ENCODE measurements at regions not wholly inside any gene's neighbourhood (a gene's known extent, or its start where the extent isn't known, plus 50 kb on each side); places are given as distances from the start of the nearest gene placed in this dataset.
A peak's percentile ranks its signal among the peaks of the same experiment; 100 is the strongest.

DNA sequence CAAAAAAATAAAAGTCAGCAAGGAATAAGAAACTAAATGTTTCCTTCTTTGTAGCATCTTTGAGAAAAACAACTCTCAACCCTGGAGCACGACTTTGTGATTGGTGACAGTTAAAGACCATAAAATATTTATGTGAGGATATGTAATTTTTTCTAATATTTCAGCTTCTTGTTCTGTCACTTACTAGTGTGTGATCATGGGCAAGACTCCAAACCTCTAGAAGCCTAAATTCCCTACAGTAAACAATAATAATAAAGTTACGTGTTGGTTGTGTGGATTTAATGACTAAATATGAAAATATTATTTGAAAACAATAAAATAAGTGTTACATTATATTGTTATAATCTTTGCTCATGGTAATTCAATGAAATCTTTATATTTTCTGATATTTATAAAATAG is 735.6 kb upstream of the MARCKS start:
- no peak for DNase-seq (ENCODE audit: low read depth, low spot score)
- no TSS peak for BruUV-seq (replicated peaks)
- no peaks in the 10 kb centered on the region for H3K9me3 ChIP-seq (ENCODE audit: control insufficient read depth in 1 of 2, insufficient read depth in 1 of 2, low read depth in 1 of 2, low read length in 2 of 2)
- no peak overlapping the region for H3K9ac ChIP-seq (ENCODE audit: low read length)
- H3K36me3 ChIP-seq (ENCODE audit: control insufficient read depth in 1 of 2, insufficient read depth in 2 of 2, low read length in 2 of 2): no peaks in the 10 kb centered on the region
- ATAC-seq: no peak
- H3K4me1 ChIP-seq (ENCODE audit: control insufficient read depth in 1 of 2, insufficient read depth in 2 of 2, low read length in 2 of 2): peaks cover 17 to 32% of the 10 kb centered on the region in 2 experiments; a peak in 3 of 4 replicates
- H3K4me2 ChIP-seq (ENCODE audit: low read length): peak overlapping the region; percentile 45; the same call in 1 of the 2 replicates
- no peak overlapping the region for H3K4me3 ChIP-seq (replicated peaks in 1 of 2; ENCODE audit: low read depth in 1 of 2, low read length in 2 of 2)
- RAD21 ChIA-PET (ENCODE audit: low non-redundant PET in 1 of 2, low total read pairs in 2 of 2, uncharacterized antibody in 2 of 2, unreplicated experiment in 2 of 2): no interaction called here
- peak overlapping the region; percentile 47 for H2AFZ ChIP-seq (ENCODE audit: low read depth, low read length, poor library complexity, severe bottlenecking)
- TF ChIP-seq SIN3A (IDR thresholded peaks at IDR 0.05; ENCODE audit: low read depth): no peak
- no peak for TF ChIP-seq POLR2A (IDR thresholded peaks at IDR 0.05; ENCODE audit: borderline replicate concordance, extremely low read depth, insufficient read depth, insufficient read length)
- no peak for TF ChIP-seq SRF (IDR thresholded peaks at IDR 0.05; ENCODE audit: low read depth)
- TF ChIP-seq, protein P1, sequence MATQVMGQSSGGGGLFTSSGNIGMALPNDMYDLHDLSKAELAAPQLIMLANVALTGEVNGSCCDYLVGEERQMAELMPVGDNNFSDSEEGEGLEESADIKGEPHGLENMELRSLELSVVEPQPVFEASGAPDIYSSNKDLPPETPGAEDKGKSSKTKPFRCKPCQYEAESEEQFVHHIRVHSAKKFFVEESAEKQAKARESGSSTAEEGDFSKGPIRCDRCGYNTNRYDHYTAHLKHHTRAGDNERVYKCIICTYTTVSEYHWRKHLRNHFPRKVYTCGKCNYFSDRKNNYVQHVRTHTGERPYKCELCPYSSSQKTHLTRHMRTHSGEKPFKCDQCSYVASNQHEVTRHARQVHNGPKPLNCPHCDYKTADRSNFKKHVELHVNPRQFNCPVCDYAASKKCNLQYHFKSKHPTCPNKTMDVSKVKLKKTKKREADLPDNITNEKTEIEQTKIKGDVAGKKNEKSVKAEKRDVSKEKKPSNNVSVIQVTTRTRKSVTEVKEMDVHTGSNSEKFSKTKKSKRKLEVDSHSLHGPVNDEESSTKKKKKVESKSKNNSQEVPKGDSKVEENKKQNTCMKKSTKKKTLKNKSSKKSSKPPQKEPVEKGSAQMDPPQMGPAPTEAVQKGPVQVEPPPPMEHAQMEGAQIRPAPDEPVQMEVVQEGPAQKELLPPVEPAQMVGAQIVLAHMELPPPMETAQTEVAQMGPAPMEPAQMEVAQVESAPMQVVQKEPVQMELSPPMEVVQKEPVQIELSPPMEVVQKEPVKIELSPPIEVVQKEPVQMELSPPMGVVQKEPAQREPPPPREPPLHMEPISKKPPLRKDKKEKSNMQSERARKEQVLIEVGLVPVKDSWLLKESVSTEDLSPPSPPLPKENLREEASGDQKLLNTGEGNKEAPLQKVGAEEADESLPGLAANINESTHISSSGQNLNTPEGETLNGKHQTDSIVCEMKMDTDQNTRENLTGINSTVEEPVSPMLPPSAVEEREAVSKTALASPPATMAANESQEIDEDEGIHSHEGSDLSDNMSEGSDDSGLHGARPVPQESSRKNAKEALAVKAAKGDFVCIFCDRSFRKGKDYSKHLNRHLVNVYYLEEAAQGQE (IDR thresholded peaks at IDR 0.05; ENCODE audit: low read depth): no peak
- TF ChIP-seq, protein P2, sequence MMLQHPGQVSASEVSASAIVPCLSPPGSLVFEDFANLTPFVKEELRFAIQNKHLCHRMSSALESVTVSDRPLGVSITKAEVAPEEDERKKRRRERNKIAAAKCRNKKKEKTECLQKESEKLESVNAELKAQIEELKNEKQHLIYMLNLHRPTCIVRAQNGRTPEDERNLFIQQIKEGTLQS (IDR thresholded peaks at IDR 0.05): no peak
- TF ChIP-seq EGR1 (IDR thresholded peaks at IDR 0.05; ENCODE audit: low read depth): no peak
- TF ChIP-seq, protein P3, sequence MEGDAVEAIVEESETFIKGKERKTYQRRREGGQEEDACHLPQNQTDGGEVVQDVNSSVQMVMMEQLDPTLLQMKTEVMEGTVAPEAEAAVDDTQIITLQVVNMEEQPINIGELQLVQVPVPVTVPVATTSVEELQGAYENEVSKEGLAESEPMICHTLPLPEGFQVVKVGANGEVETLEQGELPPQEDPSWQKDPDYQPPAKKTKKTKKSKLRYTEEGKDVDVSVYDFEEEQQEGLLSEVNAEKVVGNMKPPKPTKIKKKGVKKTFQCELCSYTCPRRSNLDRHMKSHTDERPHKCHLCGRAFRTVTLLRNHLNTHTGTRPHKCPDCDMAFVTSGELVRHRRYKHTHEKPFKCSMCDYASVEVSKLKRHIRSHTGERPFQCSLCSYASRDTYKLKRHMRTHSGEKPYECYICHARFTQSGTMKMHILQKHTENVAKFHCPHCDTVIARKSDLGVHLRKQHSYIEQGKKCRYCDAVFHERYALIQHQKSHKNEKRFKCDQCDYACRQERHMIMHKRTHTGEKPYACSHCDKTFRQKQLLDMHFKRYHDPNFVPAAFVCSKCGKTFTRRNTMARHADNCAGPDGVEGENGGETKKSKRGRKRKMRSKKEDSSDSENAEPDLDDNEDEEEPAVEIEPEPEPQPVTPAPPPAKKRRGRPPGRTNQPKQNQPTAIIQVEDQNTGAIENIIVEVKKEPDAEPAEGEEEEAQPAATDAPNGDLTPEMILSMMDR (IDR thresholded peaks at IDR 0.05 in 2 of 3, conservative IDR thresholded peaks at IDR 0.05 in 1 of 3; ENCODE audit: borderline replicate concordance in 1 of 3, insufficient read depth in 1 of 3, low read depth in 2 of 3, low read length in 2 of 3): no peak
- TF ChIP-seq EZH2 (IDR thresholded peaks at IDR 0.05): no peak
- no peak for TF ChIP-seq RAD21 (IDR thresholded peaks at IDR 0.05; ENCODE audit: low read depth)
- TF ChIP-seq FOSL1 (IDR thresholded peaks at IDR 0.05; ENCODE audit: low read depth): no peak
- TF ChIP-seq SP1 (IDR thresholded peaks at IDR 0.05; ENCODE audit: low read depth): no peak
- TF ChIP-seq CEBPB (IDR thresholded peaks at IDR 0.05; ENCODE audit: low read depth): no peak
- TF ChIP-seq TCF7L2 (IDR thresholded peaks at IDR 0.05; ENCODE audit: borderline replicate concordance, extremely low read depth, insufficient read depth, insufficient read length): no peak
- H3K79me2 ChIP-seq (ENCODE audit: insufficient read depth, low read length): no peaks in the 10 kb centered on the region
- CTCF ChIA-PET: interaction anchor here (1.7 kb wide), 1 partner anchor 68 kb away, joined by 3 read pairs; no protein-coding TSS in a partner anchor
- H3K27me3 ChIP-seq (ENCODE audit: insufficient read depth, low read length): no peaks in the 10 kb centered on the region
- intact Hi-C loops (cut with micrococcal nuclease): no loop called here
- no peak overlapping the region for H3K27ac ChIP-seq (ENCODE audit: low read depth, low read length)
- POLR2A ChIA-PET: no interaction called here
- H3K9me2 ChIP-seq (ENCODE audit: insufficient read depth): no peaks in the 10 kb centered on the region
- H4K20me1 ChIP-seq (ENCODE audit: insufficient read depth): no peaks in the 10 kb centered on the region
